Loucy (cell line): ENCODE measurements at regions not wholly inside any gene's neighbourhood (a gene's known extent, or its start where the extent isn't known, plus 50 kb on each side); places are given as distances from the start of the nearest gene placed in this dataset.

Source experiments
- EZH2phosphoT487 ChIP-seq: fragments of 200-600 bp; IDR thresholded peaks from 2 replicates; pipeline ENCODE4 v1.6.1; 2018; ENCODE audit warnings: antibody characterized with exemption, mild to moderate bottlenecking, moderate library complexity, borderline replicate concordance
- TF ChIP-seq, protein P1 (sequence below): fragments of 200-600 bp; sonication (generic); conservative IDR thresholded peaks from 2 replicates; pipeline ENCODE4 v1.5.1; 2014; ENCODE audit warnings: mild to moderate bottlenecking, antibody characterized with exemption, low read length

DNA sequence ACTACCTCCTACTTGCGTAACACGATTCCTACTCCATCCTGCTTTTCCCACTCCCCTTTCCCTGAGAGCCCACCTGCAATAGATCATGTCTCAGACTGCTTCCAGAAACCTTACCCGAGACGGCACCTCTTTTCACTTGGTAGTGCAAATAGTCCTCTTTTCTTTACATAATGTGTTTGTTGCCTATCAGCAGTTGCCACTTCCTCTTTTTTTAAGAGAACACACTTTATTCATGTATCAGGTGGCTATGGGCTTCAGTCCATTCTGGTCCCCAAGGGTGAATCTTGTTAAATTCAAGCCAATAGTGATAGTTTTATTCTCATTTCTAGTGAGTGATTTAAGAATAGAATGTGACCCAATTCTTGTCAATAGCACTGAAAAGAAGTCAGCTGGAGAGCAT lies 57.7 kb upstream of the FERMT1 start:
- TF ChIP-seq, protein P1, sequence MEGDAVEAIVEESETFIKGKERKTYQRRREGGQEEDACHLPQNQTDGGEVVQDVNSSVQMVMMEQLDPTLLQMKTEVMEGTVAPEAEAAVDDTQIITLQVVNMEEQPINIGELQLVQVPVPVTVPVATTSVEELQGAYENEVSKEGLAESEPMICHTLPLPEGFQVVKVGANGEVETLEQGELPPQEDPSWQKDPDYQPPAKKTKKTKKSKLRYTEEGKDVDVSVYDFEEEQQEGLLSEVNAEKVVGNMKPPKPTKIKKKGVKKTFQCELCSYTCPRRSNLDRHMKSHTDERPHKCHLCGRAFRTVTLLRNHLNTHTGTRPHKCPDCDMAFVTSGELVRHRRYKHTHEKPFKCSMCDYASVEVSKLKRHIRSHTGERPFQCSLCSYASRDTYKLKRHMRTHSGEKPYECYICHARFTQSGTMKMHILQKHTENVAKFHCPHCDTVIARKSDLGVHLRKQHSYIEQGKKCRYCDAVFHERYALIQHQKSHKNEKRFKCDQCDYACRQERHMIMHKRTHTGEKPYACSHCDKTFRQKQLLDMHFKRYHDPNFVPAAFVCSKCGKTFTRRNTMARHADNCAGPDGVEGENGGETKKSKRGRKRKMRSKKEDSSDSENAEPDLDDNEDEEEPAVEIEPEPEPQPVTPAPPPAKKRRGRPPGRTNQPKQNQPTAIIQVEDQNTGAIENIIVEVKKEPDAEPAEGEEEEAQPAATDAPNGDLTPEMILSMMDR = no peak
- TF ChIP-seq EZH2phosphoT487 = no peak
